ENCODE measurements at regions not wholly inside any gene's neighbourhood (a gene's known extent, or its start where the extent isn't known, plus 50 kb on each side); places are given as distances from the start of the nearest gene placed in this dataset.

DNA sequence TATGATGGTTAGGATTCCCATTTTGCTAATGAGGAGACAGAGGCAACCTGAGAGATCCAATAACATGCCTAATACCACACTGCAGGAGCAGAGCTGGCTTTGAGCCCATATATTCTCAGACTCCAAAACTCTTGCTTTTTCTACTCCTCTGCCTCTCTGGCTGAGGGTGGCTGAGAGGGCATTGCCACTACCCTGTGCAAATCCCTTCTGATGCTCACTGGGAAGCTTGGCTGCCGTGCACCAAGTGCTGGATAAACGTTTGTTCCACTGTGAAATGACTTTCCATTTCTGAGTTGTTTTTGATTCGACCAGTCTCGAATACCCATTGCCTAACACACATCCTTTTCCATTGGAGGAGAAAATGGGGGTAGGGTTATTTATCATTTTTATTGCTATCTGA is 123.1 kb upstream of the SORCS3 start:
- DNase-seq (ENCODE audit: low read depth, low spot score) (no peak), ATAC-seq (no peak)
- H3K36me3 ChIP-seq (ENCODE audit: control insufficient read depth, insufficient read depth, low read length) = no peaks in the 10 kb centered on the region
- no peaks in the 10 kb centered on the region for H3K9me3 ChIP-seq (ENCODE audit: control insufficient read depth, insufficient read depth, low read depth, low read length)
- H3K27me3 ChIP-seq (ENCODE audit: control insufficient read depth, insufficient read depth, low read length) = peaks cover 9% of the 10 kb centered on the region; the same call in 1 of the 2 replicates
- H3K4me1 ChIP-seq (ENCODE audit: control insufficient read depth, insufficient read depth, low read length) = no peaks in the 10 kb centered on the region
- intact Hi-C loops (cut with micrococcal nuclease; ENCODE audit: unreplicated experiment) = no loop called here
- no peak overlapping the region for H3K27ac ChIP-seq (ENCODE audit: low read length)
- no TSS peak for BruUV-seq (replicated peaks)
- no peak overlapping the region for H3K4me3 ChIP-seq (ENCODE audit: low read depth in 2 of 2, low read length in 2 of 2)
- POLR2A ChIA-PET = no interaction called here
- TF ChIP-seq SIN3A (IDR thresholded peaks at IDR 0.05; ENCODE audit: borderline replicate concordance, insufficient read depth, low read depth, low read length) (no peak), POLR2AphosphoS5 (IDR thresholded peaks at IDR 0.05; ENCODE audit: low read depth, low read length) (no peak), TCF7L2 (IDR thresholded peaks at IDR 0.05; ENCODE audit: low read depth, low read length) (no peak)
- TF ChIP-seq, protein P1, sequence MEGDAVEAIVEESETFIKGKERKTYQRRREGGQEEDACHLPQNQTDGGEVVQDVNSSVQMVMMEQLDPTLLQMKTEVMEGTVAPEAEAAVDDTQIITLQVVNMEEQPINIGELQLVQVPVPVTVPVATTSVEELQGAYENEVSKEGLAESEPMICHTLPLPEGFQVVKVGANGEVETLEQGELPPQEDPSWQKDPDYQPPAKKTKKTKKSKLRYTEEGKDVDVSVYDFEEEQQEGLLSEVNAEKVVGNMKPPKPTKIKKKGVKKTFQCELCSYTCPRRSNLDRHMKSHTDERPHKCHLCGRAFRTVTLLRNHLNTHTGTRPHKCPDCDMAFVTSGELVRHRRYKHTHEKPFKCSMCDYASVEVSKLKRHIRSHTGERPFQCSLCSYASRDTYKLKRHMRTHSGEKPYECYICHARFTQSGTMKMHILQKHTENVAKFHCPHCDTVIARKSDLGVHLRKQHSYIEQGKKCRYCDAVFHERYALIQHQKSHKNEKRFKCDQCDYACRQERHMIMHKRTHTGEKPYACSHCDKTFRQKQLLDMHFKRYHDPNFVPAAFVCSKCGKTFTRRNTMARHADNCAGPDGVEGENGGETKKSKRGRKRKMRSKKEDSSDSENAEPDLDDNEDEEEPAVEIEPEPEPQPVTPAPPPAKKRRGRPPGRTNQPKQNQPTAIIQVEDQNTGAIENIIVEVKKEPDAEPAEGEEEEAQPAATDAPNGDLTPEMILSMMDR (IDR thresholded peaks at IDR 0.05) = no peak
- TF ChIP-seq, protein P2, sequence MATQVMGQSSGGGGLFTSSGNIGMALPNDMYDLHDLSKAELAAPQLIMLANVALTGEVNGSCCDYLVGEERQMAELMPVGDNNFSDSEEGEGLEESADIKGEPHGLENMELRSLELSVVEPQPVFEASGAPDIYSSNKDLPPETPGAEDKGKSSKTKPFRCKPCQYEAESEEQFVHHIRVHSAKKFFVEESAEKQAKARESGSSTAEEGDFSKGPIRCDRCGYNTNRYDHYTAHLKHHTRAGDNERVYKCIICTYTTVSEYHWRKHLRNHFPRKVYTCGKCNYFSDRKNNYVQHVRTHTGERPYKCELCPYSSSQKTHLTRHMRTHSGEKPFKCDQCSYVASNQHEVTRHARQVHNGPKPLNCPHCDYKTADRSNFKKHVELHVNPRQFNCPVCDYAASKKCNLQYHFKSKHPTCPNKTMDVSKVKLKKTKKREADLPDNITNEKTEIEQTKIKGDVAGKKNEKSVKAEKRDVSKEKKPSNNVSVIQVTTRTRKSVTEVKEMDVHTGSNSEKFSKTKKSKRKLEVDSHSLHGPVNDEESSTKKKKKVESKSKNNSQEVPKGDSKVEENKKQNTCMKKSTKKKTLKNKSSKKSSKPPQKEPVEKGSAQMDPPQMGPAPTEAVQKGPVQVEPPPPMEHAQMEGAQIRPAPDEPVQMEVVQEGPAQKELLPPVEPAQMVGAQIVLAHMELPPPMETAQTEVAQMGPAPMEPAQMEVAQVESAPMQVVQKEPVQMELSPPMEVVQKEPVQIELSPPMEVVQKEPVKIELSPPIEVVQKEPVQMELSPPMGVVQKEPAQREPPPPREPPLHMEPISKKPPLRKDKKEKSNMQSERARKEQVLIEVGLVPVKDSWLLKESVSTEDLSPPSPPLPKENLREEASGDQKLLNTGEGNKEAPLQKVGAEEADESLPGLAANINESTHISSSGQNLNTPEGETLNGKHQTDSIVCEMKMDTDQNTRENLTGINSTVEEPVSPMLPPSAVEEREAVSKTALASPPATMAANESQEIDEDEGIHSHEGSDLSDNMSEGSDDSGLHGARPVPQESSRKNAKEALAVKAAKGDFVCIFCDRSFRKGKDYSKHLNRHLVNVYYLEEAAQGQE (IDR thresholded peaks at IDR 0.05; ENCODE audit: insufficient read depth in 1 of 2, low read depth in 2 of 2, low read length in 1 of 2) = no peak
- CTCF ChIA-PET = no interaction called here
- in situ Hi-C loops (cut with HindIII; ENCODE audit: low pct_unique_long_range_greater_than_20kb, low sequenced_read_pairs) = no loop called here

DNA sequence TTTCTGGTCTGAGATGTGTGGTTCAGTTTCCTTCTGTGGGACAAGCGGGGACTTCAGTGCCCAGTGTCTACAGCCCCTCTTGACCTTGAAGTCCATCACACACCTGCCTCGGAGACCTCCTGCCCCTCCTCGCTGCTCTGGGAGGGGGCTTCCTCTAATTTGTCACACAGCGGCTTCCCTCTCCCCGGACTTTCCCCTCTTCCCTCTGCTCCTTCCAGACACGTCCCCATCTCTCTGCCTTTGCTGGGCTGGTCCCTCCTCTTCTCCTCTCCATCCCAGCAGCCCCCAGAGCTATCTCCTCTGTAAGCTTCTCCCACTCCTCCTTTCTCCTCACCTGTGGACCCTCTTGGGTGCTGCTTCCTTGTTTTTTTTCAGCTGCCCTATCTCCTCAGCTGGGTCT is 122.2 kb upstream of the SORCS3 start:
- ATAC-seq = no peak
- no TSS peak for BruUV-seq (replicated peaks)
- Histone ChIP-seq H3K27me3 (ENCODE audit: control insufficient read depth, insufficient read depth, low read length) (peaks cover 10% of the 10 kb centered on the region), H3K36me3 (ENCODE audit: control insufficient read depth, insufficient read depth, low read length) (no peaks in the 10 kb centered on the region), H3K4me1 (ENCODE audit: control insufficient read depth, insufficient read depth, low read length) (no peaks in the 10 kb centered on the region), H3K4me3 (ENCODE audit: low read depth in 2 of 2, low read length in 2 of 2) (no peak overlapping the region), H3K27ac (ENCODE audit: low read length) (no peak overlapping the region), H3K9me3 (ENCODE audit: control insufficient read depth, insufficient read depth, low read depth, low read length) (no peaks in the 10 kb centered on the region)
- DNase-seq (ENCODE audit: low read depth, low spot score) = no peak
- ChIA-PET CTCF (no interaction called here), POLR2A (no interaction called here)
- intact Hi-C loops (cut with micrococcal nuclease; ENCODE audit: unreplicated experiment) (no loop called here), in situ Hi-C loops (cut with HindIII; ENCODE audit: low pct_unique_long_range_greater_than_20kb, low sequenced_read_pairs) (no loop called here)
- TF ChIP-seq TCF7L2 (IDR thresholded peaks at IDR 0.05; ENCODE audit: low read depth, low read length) (no peak), SIN3A (IDR thresholded peaks at IDR 0.05; ENCODE audit: borderline replicate concordance, insufficient read depth, low read depth, low read length) (no peak), POLR2AphosphoS5 (IDR thresholded peaks at IDR 0.05; ENCODE audit: low read depth, low read length) (no peak)
- TF ChIP-seq, protein P1 (IDR thresholded peaks at IDR 0.05) = no peak
- TF ChIP-seq, protein P2 (IDR thresholded peaks at IDR 0.05; ENCODE audit: insufficient read depth in 1 of 2, low read depth in 2 of 2, low read length in 1 of 2) = no peak

Measured in Panc1 (cell line).